CD4-positive, alpha-beta T cell treated with Interleukin-21 for 1 hour (primary cell): ENCODE measurements at regions not wholly inside any gene's neighbourhood (a gene's known extent, or its start where the extent isn't known, plus 50 kb on each side); places are given as distances from the start of the nearest gene placed in this dataset.

Experiments
- DNase-seq: peaks from one replicate; pipeline ENCODE4 v3.0.0-alpha.2; 2020

GRCh38 chr18:78676622-78677482, 302.8 kb upstream of the SALL3 start:
- no peak for DNase-seq

GRCh38 chr18:78677483-78678317, 301.9 kb upstream of the SALL3 start:
- no peak for DNase-seq

GRCh38 chr18:78678318-78678695, 301.3 kb upstream of the SALL3 start:
- no peak for DNase-seq

- DNase-seq, result no peak
Observed at GRCh38 chr18:78679031-78679430, 300.6 kb upstream of the SALL3 start.

GRCh38 chr18:78679613-78680260, 299.9 kb upstream of the SALL3 start:
- no peak for DNase-seq

GRCh38 chr18:78681396-78681795, 298.2 kb upstream of the SALL3 start:
- no peak for DNase-seq

- DNase-seq, result no peak
Observed at GRCh38 chr18:78681934-78682333, 297.7 kb upstream of the SALL3 start.

GRCh38 chr18:78682716-78683115, 296.9 kb upstream of the SALL3 start:
- no peak for DNase-seq

- no peak for DNase-seq
Observed at GRCh38 chr18:78683191-78684010, 296.2 kb upstream of the SALL3 start.

GRCh38 chr18:78685250-78685979, 294.2 kb upstream of the SALL3 start:
- no peak for DNase-seq

GRCh38 chr18:78685980-78686530, 293.6 kb upstream of the SALL3 start:
- no peak for DNase-seq

- DNase-seq, result no peak
Observed at GRCh38 chr18:78686976-78687685, 292.5 kb upstream of the SALL3 start.

- no peak for DNase-seq
Observed at GRCh38 chr18:78687736-78688135, 291.9 kb upstream of the SALL3 start.

- no peak for DNase-seq
Observed at GRCh38 chr18:78688249-78688648, 291.4 kb upstream of the SALL3 start.

- no peak for DNase-seq
Observed at GRCh38 chr18:78688916-78689315, 290.7 kb upstream of the SALL3 start.

GRCh38 chr18:78689606-78690005, 290.0 kb upstream of the SALL3 start:
- DNase-seq, result no peak

GRCh38 chr18:78692105-78692504, 287.5 kb upstream of the SALL3 start:
- no peak for DNase-seq

- no peak for DNase-seq
Observed at GRCh38 chr18:78693429-78693828, 286.2 kb upstream of the SALL3 start.

GRCh38 chr18:78696698-78697435, 282.8 kb upstream of the SALL3 start:
- no peak for DNase-seq

GRCh38 chr18:78697446-78697845, 282.2 kb upstream of the SALL3 start:
- no peak for DNase-seq
